Activated T-cell treated with anti-CD3 and anti-CD28 coated beads, Interleukin-2, amount 50 U/mL, for 24 hours (primary cell): ENCODE measurements at regions not wholly inside any gene's neighbourhood (a gene's known extent, or its start where the extent isn't known, plus 50 kb on each side); places are given as distances from the start of the nearest gene placed in this dataset.
A peak's percentile ranks its signal among the peaks of the same experiment; 100 is the strongest.

Experiments used
- DNase-seq: peaks from one replicate; pipeline ENCODE4 v3.0.0-alpha.2; 2020
- H3K27ac Mint-ChIP-seq: 2 replicates; pipeline ENCODE4 v1.8.0; 2020; ENCODE audit warnings: mild to moderate bottlenecking, mixed read lengths
- H3K27me3 Mint-ChIP-seq: 2 replicates; pipeline ENCODE4 v1.8.0; 2020; ENCODE audit warnings: mixed read lengths
- H3K36me3 Mint-ChIP-seq: 2 replicates; pipeline ENCODE4 v1.8.0; 2020; ENCODE audit warnings: low read depth, mixed read lengths
- H3K4me1 Mint-ChIP-seq: 2 replicates; pipeline ENCODE4 v1.8.0; 2020; ENCODE audit warnings: low read depth, mixed read lengths
- H3K4me3 Mint-ChIP-seq: 2 replicates; pipeline ENCODE4 v1.8.0; 2020; ENCODE audit warnings: mild to moderate bottlenecking, moderate library complexity, mixed read lengths
- H3K9me3 Mint-ChIP-seq: 2 replicates; pipeline ENCODE4 v1.8.0; 2020; ENCODE audit warnings: mixed read lengths

GRCh38 chr10:4083509-4084003 is 298.5 kb upstream of the KLF6 start:
- H3K9me3 Mint-ChIP-seq: peaks cover 3% of the 10 kb centered on the region
- H3K27me3 Mint-ChIP-seq: no peaks in the 10 kb centered on the region
- DNase-seq: no peak
- no peaks in the 10 kb centered on the region for H3K36me3 Mint-ChIP-seq
- H3K27ac Mint-ChIP-seq: no peak overlapping the region
- no peak overlapping the region for H3K4me3 Mint-ChIP-seq
- H3K4me1 Mint-ChIP-seq: peaks cover 34% of the 10 kb centered on the region

GRCh38 chr10:4082861-4083260 is 297.9 kb upstream of the KLF6 start:
- DNase-seq: no peak
- Mint-ChIP-seq H3K36me3 (no peaks in the 10 kb centered on the region), H3K27ac (no peak overlapping the region), H3K27me3 (no peaks in the 10 kb centered on the region), H3K4me3 (no peak overlapping the region), H3K9me3 (peaks cover under 1% of the 10 kb centered on the region), H3K4me1 (peaks cover 30% of the 10 kb centered on the region)

- Mint-ChIP-seq H3K36me3 (no peaks in the 10 kb centered on the region), H3K4me3 (no peak overlapping the region), H3K9me3 (no peaks in the 10 kb centered on the region), H3K27me3 (no peaks in the 10 kb centered on the region), H3K27ac (no peak overlapping the region), H3K4me1 (peaks cover 38% of the 10 kb centered on the region)
- DNase-seq: no peak
These were observed 296.7 kb upstream of the KLF6 start for GRCh38 chr10:4081685-4082111.

GRCh38 chr10:4080225-4080805 is 295.3 kb upstream of the KLF6 start:
- H3K36me3 Mint-ChIP-seq: no peaks in the 10 kb centered on the region
- H3K4me3 Mint-ChIP-seq: no peak overlapping the region
- peak overlapping the region; percentile 38 for H3K27ac Mint-ChIP-seq
- H3K9me3 Mint-ChIP-seq: no peaks in the 10 kb centered on the region
- DNase-seq: no peak
- H3K27me3 Mint-ChIP-seq: no peaks in the 10 kb centered on the region
- peaks cover 46% of the 10 kb centered on the region for H3K4me1 Mint-ChIP-seq

- no peak for DNase-seq
- no peak overlapping the region for H3K4me3 Mint-ChIP-seq
These were observed 294.8 kb upstream of the KLF6 start for GRCh38 chr10:4079803-4080202.

GRCh38 chr10:4077804-4078203 is 292.8 kb upstream of the KLF6 start:
- H3K36me3 Mint-ChIP-seq: no peaks in the 10 kb centered on the region
- H3K4me1 Mint-ChIP-seq: peaks cover 62% of the 10 kb centered on the region
- H3K27me3 Mint-ChIP-seq: no peaks in the 10 kb centered on the region
- H3K27ac Mint-ChIP-seq: peak overlapping the region; percentile 53
- DNase-seq: no peak
- no peak overlapping the region for H3K4me3 Mint-ChIP-seq
- H3K9me3 Mint-ChIP-seq: no peaks in the 10 kb centered on the region

More at GRCh38 chr10:4079803-4080202, 294.8 kb upstream of the KLF6 start:
- H3K36me3 Mint-ChIP-seq: no peaks in the 10 kb centered on the region
- H3K27me3 Mint-ChIP-seq: no peaks in the 10 kb centered on the region
- H3K9me3 Mint-ChIP-seq: no peaks in the 10 kb centered on the region
- H3K4me1 Mint-ChIP-seq: peaks cover 52% of the 10 kb centered on the region
- no peak overlapping the region for H3K27ac Mint-ChIP-seq

- H3K27ac Mint-ChIP-seq: no peak overlapping the region
- H3K9me3 Mint-ChIP-seq: no peaks in the 10 kb centered on the region
- H3K4me1 Mint-ChIP-seq: peaks cover 59% of the 10 kb centered on the region
These were observed 292.0 kb upstream of the KLF6 start for GRCh38 chr10:4076983-4077382.

GRCh38 chr10:4075443-4075842 is 290.4 kb upstream of the KLF6 start:
- no peaks in the 10 kb centered on the region for H3K9me3 Mint-ChIP-seq
- H3K27me3 Mint-ChIP-seq: no peaks in the 10 kb centered on the region
- no peak overlapping the region for H3K4me3 Mint-ChIP-seq
- DNase-seq: no peak
- no peak overlapping the region for H3K27ac Mint-ChIP-seq
- no peaks in the 10 kb centered on the region for H3K36me3 Mint-ChIP-seq
- peaks cover 48% of the 10 kb centered on the region for H3K4me1 Mint-ChIP-seq

More at GRCh38 chr10:4076983-4077382, 292.0 kb upstream of the KLF6 start:
- H3K27me3 Mint-ChIP-seq: no peaks in the 10 kb centered on the region
- H3K4me3 Mint-ChIP-seq: no peak overlapping the region
- no peak for DNase-seq
- H3K36me3 Mint-ChIP-seq: no peaks in the 10 kb centered on the region

- H3K27me3 Mint-ChIP-seq: no peaks in the 10 kb centered on the region
- peak overlapping the region; percentile 51 for H3K27ac Mint-ChIP-seq
- H3K4me3 Mint-ChIP-seq: peak overlapping the region; percentile 3
- H3K4me1 Mint-ChIP-seq: peaks cover 42% of the 10 kb centered on the region
- H3K36me3 Mint-ChIP-seq: no peaks in the 10 kb centered on the region
- H3K9me3 Mint-ChIP-seq: no peaks in the 10 kb centered on the region
- DNase-seq: no peak
These were observed 289.8 kb upstream of the KLF6 start for GRCh38 chr10:4074545-4075407.

GRCh38 chr10:4073912-4074311 is 288.9 kb upstream of the KLF6 start:
- H3K27ac Mint-ChIP-seq: no peak overlapping the region
- H3K27me3 Mint-ChIP-seq: no peaks in the 10 kb centered on the region
- H3K9me3 Mint-ChIP-seq: no peaks in the 10 kb centered on the region
- DNase-seq: no peak
- no peak overlapping the region for H3K4me3 Mint-ChIP-seq
- no peaks in the 10 kb centered on the region for H3K36me3 Mint-ChIP-seq
- H3K4me1 Mint-ChIP-seq: peaks cover 35% of the 10 kb centered on the region

GRCh38 chr10:4070921-4071660 is 286.1 kb upstream of the KLF6 start:
- Mint-ChIP-seq H3K4me1 (peaks cover 23% of the 10 kb centered on the region), H3K27me3 (no peaks in the 10 kb centered on the region), H3K36me3 (no peaks in the 10 kb centered on the region), H3K9me3 (no peaks in the 10 kb centered on the region), H3K4me3 (no peak overlapping the region), H3K27ac (no peak overlapping the region)
- no peak for DNase-seq

GRCh38 chr10:4070184-4070583 is 285.2 kb upstream of the KLF6 start:
- DNase-seq: no peak
- H3K4me3 Mint-ChIP-seq: no peak overlapping the region
- H3K4me1 Mint-ChIP-seq: peaks cover 16% of the 10 kb centered on the region
- no peak overlapping the region for H3K27ac Mint-ChIP-seq
- H3K9me3 Mint-ChIP-seq: no peaks in the 10 kb centered on the region
- no peaks in the 10 kb centered on the region for H3K36me3 Mint-ChIP-seq
- H3K27me3 Mint-ChIP-seq: no peaks in the 10 kb centered on the region

- H3K9me3 Mint-ChIP-seq: no peaks in the 10 kb centered on the region
- H3K27ac Mint-ChIP-seq: no peak overlapping the region
- H3K36me3 Mint-ChIP-seq: no peaks in the 10 kb centered on the region
- H3K27me3 Mint-ChIP-seq: no peaks in the 10 kb centered on the region
- peaks cover 9% of the 10 kb centered on the region for H3K4me1 Mint-ChIP-seq
- no peak for DNase-seq
- H3K4me3 Mint-ChIP-seq: no peak overlapping the region
These were observed 284.5 kb upstream of the KLF6 start for GRCh38 chr10:4069491-4069890.

GRCh38 chr10:4068629-4069028 is 283.6 kb upstream of the KLF6 start:
- Mint-ChIP-seq H3K27me3 (no peaks in the 10 kb centered on the region), H3K27ac (no peak overlapping the region), H3K4me1 (peaks cover under 1% of the 10 kb centered on the region), H3K4me3 (no peak overlapping the region), H3K9me3 (no peaks in the 10 kb centered on the region), H3K36me3 (no peaks in the 10 kb centered on the region)
- DNase-seq: no peak
